Middle frontal gyrus (tissue), 1 donor: ENCODE measurements at regions not wholly inside any gene's neighbourhood (a gene's known extent, or its start where the extent isn't known, plus 50 kb on each side); places are given as distances from the start of the nearest gene placed in this dataset.
"Not testable (repeated sequence)": the region's sequence is repeated elsewhere in the genome, so short reads cannot be mapped to it uniquely, and the experiment has no call there.

Experiments
- DNase-seq: peaks from one replicate; pipeline ENCODE4 v3.0.0-alpha.2; 2015; ENCODE audit warnings: low spot score; ENCODE audit errors: extremely low spot score

GRCh38 chr4:111028795-111029194, 405.9 kb upstream of the PITX2 start:
- DNase-seq = no peak

- no peak for DNase-seq
These were observed 408.2 kb upstream of the PITX2 start for GRCh38 chr4:111031001-111031579.

GRCh38 chr4:111031596-111031995, 408.7 kb upstream of the PITX2 start:
- no peak for DNase-seq

- no peak for DNase-seq
These were observed 414.9 kb upstream of the PITX2 start for GRCh38 chr4:111037591-111038360.

GRCh38 chr4:111040904-111041303, 418.0 kb upstream of the PITX2 start:
- no peak for DNase-seq

GRCh38 chr4:111043286-111043685, 420.4 kb upstream of the PITX2 start:
- no peak for DNase-seq

GRCh38 chr4:111045992-111046391, 423.1 kb upstream of the PITX2 start:
- no peak for DNase-seq

- no peak for DNase-seq
These were observed 423.9 kb upstream of the PITX2 start for GRCh38 chr4:111046811-111047210.

GRCh38 chr4:111048316-111048715, 425.4 kb upstream of the PITX2 start:
- no peak for DNase-seq

- DNase-seq = no peak
These were observed 441.6 kb upstream of the PITX2 start for GRCh38 chr4:111064342-111064993.

- DNase-seq = no peak
These were observed 443.1 kb upstream of the PITX2 start for GRCh38 chr4:111066001-111066400.

GRCh38 chr4:111066447-111066846, 443.6 kb upstream of the PITX2 start:
- no peak for DNase-seq

GRCh38 chr4:111066887-111067286, 444.0 kb upstream of the PITX2 start:
- DNase-seq = no peak

GRCh38 chr4:111068883-111069282, 446.0 kb upstream of the PITX2 start:
- no peak for DNase-seq

GRCh38 chr4:111070390-111070789, 447.5 kb upstream of the PITX2 start:
- no peak for DNase-seq

GRCh38 chr4:111074523-111075114, 451.7 kb upstream of the PITX2 start:
- no peak for DNase-seq

- not testable (repeated sequence) for DNase-seq
These were observed 453.4 kb upstream of the PITX2 start for GRCh38 chr4:111076299-111076698.

- no peak for DNase-seq
These were observed 485.3 kb upstream of the PITX2 start for GRCh38 chr4:111108153-111108552.

GRCh38 chr4:111113591-111113990, 490.7 kb upstream of the PITX2 start:
- no peak for DNase-seq

- DNase-seq = no peak
These were observed 493.0 kb upstream of the PITX2 start for GRCh38 chr4:111115881-111116280.

- no peak for DNase-seq
These were observed 497.3 kb upstream of the PITX2 start for GRCh38 chr4:111120191-111120590.

- DNase-seq = no peak
These were observed 503.5 kb upstream of the PITX2 start for GRCh38 chr4:111126340-111126739.
